ENCODE measurements at regions not wholly inside any gene's neighbourhood (a gene's known extent, or its start where the extent isn't known, plus 50 kb on each side); places are given as distances from the start of the nearest gene placed in this dataset.

GRCh38 chr14:75344411-75344810 lies 65.8 kb downstream of the FOS start:
- ChIA-PET CTCF (no interaction called here), POLR2A (no interaction called here), RAD21 (ENCODE audit: low non-redundant PET in 1 of 2, low total read pairs in 2 of 2, uncharacterized antibody in 2 of 2, unreplicated experiment in 2 of 2) (no interaction called here)
- Histone ChIP-seq H3K9ac (ENCODE audit: low read length) (no peak overlapping the region), H3K79me2 (ENCODE audit: insufficient read depth, low read length) (no peaks in the 10 kb centered on the region), H3K9me3 (ENCODE audit: control insufficient read depth in 1 of 2, insufficient read depth in 1 of 2, low read depth in 1 of 2, low read length in 2 of 2) (no peaks in the 10 kb centered on the region), H3K27ac (ENCODE audit: low read depth, low read length) (no peak overlapping the region), H2AFZ (ENCODE audit: low read depth, low read length, poor library complexity, severe bottlenecking) (no peak overlapping the region), H3K4me2 (ENCODE audit: low read length) (no peak overlapping the region), H3K4me1 (ENCODE audit: control insufficient read depth in 1 of 2, insufficient read depth in 2 of 2, low read length in 2 of 2) (no peaks in the 10 kb centered on the region), H4K20me1 (ENCODE audit: insufficient read depth) (no peaks in the 10 kb centered on the region), H3K4me3 (replicated peaks in 1 of 2; ENCODE audit: low read depth in 1 of 2, low read length in 2 of 2) (no peak overlapping the region), H3K9me2 (ENCODE audit: insufficient read depth) (no peaks in the 10 kb centered on the region), H3K36me3 (ENCODE audit: control insufficient read depth in 1 of 2, insufficient read depth in 2 of 2, low read length in 2 of 2) (no peaks in the 10 kb centered on the region), H3K27me3 (ENCODE audit: insufficient read depth, low read length) (0 out of 2 replicates have a peak, but pooled peaks cover 4% of the 10 kb centered on the region)
- ATAC-seq (no peak), DNase-seq (ENCODE audit: low read depth, low spot score) (no peak)
- no TSS peak for BruUV-seq (replicated peaks)
- intact Hi-C loops (cut with micrococcal nuclease), result no loop called here
- TF ChIP-seq CEBPB (IDR thresholded peaks at IDR 0.05; ENCODE audit: low read depth) (no peak), ELF1 (IDR thresholded peaks at IDR 0.05; ENCODE audit: borderline replicate concordance, low read depth) (no peak), ATF3 (IDR thresholded peaks at IDR 0.05) (no peak), REST (IDR thresholded peaks at IDR 0.05; ENCODE audit: low read depth) (no peak)

GRCh38 chr14:75350505-75351060 lies 72.0 kb downstream of the FOS start:
- intact Hi-C loops (cut with micrococcal nuclease), result no loop called here
- no peak overlapping the region for H3K27ac ChIP-seq (ENCODE audit: low read depth, low read length)
- H3K36me3 ChIP-seq (ENCODE audit: control insufficient read depth in 1 of 2, insufficient read depth in 2 of 2, low read length in 2 of 2), result no peaks in the 10 kb centered on the region
- no peaks in the 10 kb centered on the region for H4K20me1 ChIP-seq (ENCODE audit: insufficient read depth)
- POLR2A ChIA-PET, result no interaction called here
- no peak overlapping the region for H2AFZ ChIP-seq (ENCODE audit: low read depth, low read length, poor library complexity, severe bottlenecking)
- BruUV-seq (replicated peaks), result no TSS peak
- no peak overlapping the region for H3K9ac ChIP-seq (ENCODE audit: low read length)
- H3K27me3 ChIP-seq (ENCODE audit: insufficient read depth, low read length), result no peaks in the 10 kb centered on the region
- CTCF ChIA-PET, result no interaction called here
- DNase-seq (ENCODE audit: low read depth, low spot score) (no peak), ATAC-seq (no peak)
- no peaks in the 10 kb centered on the region for H3K79me2 ChIP-seq (ENCODE audit: insufficient read depth, low read length)
- H3K4me2 ChIP-seq (ENCODE audit: low read length), result no peak overlapping the region
- H3K4me1 ChIP-seq (ENCODE audit: control insufficient read depth in 1 of 2, insufficient read depth in 2 of 2, low read length in 2 of 2), result no peaks in the 10 kb centered on the region
- RAD21 ChIA-PET (ENCODE audit: low non-redundant PET in 1 of 2, low total read pairs in 2 of 2, uncharacterized antibody in 2 of 2, unreplicated experiment in 2 of 2), result no interaction called here
- no peaks in the 10 kb centered on the region for H3K9me2 ChIP-seq (ENCODE audit: insufficient read depth)
- H3K4me3 ChIP-seq (replicated peaks in 1 of 2; ENCODE audit: low read depth in 1 of 2, low read length in 2 of 2), result no peak overlapping the region
- H3K9me3 ChIP-seq (ENCODE audit: control insufficient read depth in 1 of 2, insufficient read depth in 1 of 2, low read depth in 1 of 2, low read length in 2 of 2), result no peaks in the 10 kb centered on the region
- TF ChIP-seq TCF7L2 (IDR thresholded peaks at IDR 0.05; ENCODE audit: borderline replicate concordance, extremely low read depth, insufficient read depth, insufficient read length), result no peak
- TF ChIP-seq CBX3 (IDR thresholded peaks at IDR 0.05; ENCODE audit: low read depth), result no peak
- TF ChIP-seq EZH2phosphoT487 (IDR thresholded peaks at IDR 0.05; ENCODE audit: borderline replicate concordance), result no peak
- no peak for TF ChIP-seq MAX (IDR thresholded peaks at IDR 0.05)
- no peak for TF ChIP-seq ZNF274 (IDR thresholded peaks at IDR 0.05; ENCODE audit: low read depth, low read length)
- no peak for TF ChIP-seq CEBPB (IDR thresholded peaks at IDR 0.05; ENCODE audit: low read depth)
- TF ChIP-seq FOSL1 (IDR thresholded peaks at IDR 0.05; ENCODE audit: low read depth), result no peak
- TF ChIP-seq SP1 (IDR thresholded peaks at IDR 0.05; ENCODE audit: low read depth), result no peak
- TF ChIP-seq CTCF (IDR thresholded peaks at IDR 0.05 in 2 of 3, conservative IDR thresholded peaks at IDR 0.05 in 1 of 3; ENCODE audit: borderline replicate concordance in 1 of 3, insufficient read depth in 1 of 3, low read depth in 2 of 3, low read length in 2 of 3), result no peak
- no peak for TF ChIP-seq YY1 (IDR thresholded peaks at IDR 0.05; ENCODE audit: extremely low read depth, insufficient replicate concordance, low read depth, low read length)

Measured in HCT116 (cell line).